ENCODE measurements at regions not wholly inside any gene's neighbourhood (a gene's known extent, or its start where the extent isn't known, plus 50 kb on each side); places are given as distances from the start of the nearest gene placed in this dataset.

GRCh38 chr11:31940371-31941037 is 129.4 kb upstream of the PAX6 start:
- Histone ChIP-seq H3K4me1 (ENCODE audit: insufficient read depth, low read length) (no peaks in the 10 kb centered on the region), H3K4me3 (ENCODE audit: low read length) (no peak overlapping the region), H3K27ac (ENCODE audit: low read depth in 1 of 2, low read length in 2 of 2) (no peak overlapping the region), H3K9me3 (ENCODE audit: control insufficient read depth in 1 of 2, insufficient read depth in 1 of 2, low read length in 2 of 2) (no peaks in the 10 kb centered on the region), H3K27me3 (ENCODE audit: control insufficient read depth in 1 of 2, insufficient read depth in 2 of 2, low read length in 2 of 2) (peaks cover 0 to 2% of the 10 kb centered on the region in 2 experiments), H3K36me3 (ENCODE audit: insufficient read depth, low read length) (no peaks in the 10 kb centered on the region)
- no peak for TF ChIP-seq CTCF (IDR thresholded peaks at IDR 0.05)
- Mint-ChIP-seq H3K4me3 (no peak overlapping the region), H3K36me3 (ENCODE audit: low read depth) (no peaks in the 10 kb centered on the region), H3K4me1 (ENCODE audit: low read depth) (no peaks in the 10 kb centered on the region), H3K9me3 (no peaks in the 10 kb centered on the region), H3K27ac (no peak overlapping the region), H3K27me3 (peaks cover 19% of the 10 kb centered on the region)
- no peak for ATAC-seq (ENCODE audit: poor library complexity)
- intact Hi-C loops (cut with DNase I, micrococcal nuclease) = no loop called here
- CTCF ChIA-PET = no interaction called here
- POLR2A ChIA-PET = no interaction called here
- no peak for DNase-seq

GRCh38 chr11:31939004-31939403 is 127.9 kb upstream of the PAX6 start:
- POLR2A ChIA-PET = no interaction called here

GRCh38 chr11:31936312-31936711 is 125.2 kb upstream of the PAX6 start:
- Histone ChIP-seq H3K9me3 (ENCODE audit: control insufficient read depth in 1 of 2, insufficient read depth in 1 of 2, low read length in 2 of 2) (no peaks in the 10 kb centered on the region), H3K36me3 (ENCODE audit: insufficient read depth, low read length) (no peaks in the 10 kb centered on the region), H3K27me3 (ENCODE audit: control insufficient read depth in 1 of 2, insufficient read depth in 2 of 2, low read length in 2 of 2) (peaks cover 0 to 5% of the 10 kb centered on the region in 2 experiments), H3K27ac (ENCODE audit: low read depth in 1 of 2, low read length in 2 of 2) (no peak overlapping the region), H3K4me1 (ENCODE audit: insufficient read depth, low read length) (no peaks in the 10 kb centered on the region), H3K4me3 (ENCODE audit: low read length) (no peak overlapping the region)
- no peak overlapping the region for H3K27ac Mint-ChIP-seq
- DNase-seq (no peak), ATAC-seq (ENCODE audit: poor library complexity) (no peak)
- no peaks in the 10 kb centered on the region for H3K4me1 Mint-ChIP-seq (ENCODE audit: low read depth)
- intact Hi-C loops (cut with DNase I, micrococcal nuclease) = no loop called here
- no peak for TF ChIP-seq CTCF (IDR thresholded peaks at IDR 0.05)
- H3K9me3 Mint-ChIP-seq = no peaks in the 10 kb centered on the region
- peaks cover 41% of the 10 kb centered on the region for H3K27me3 Mint-ChIP-seq
- CTCF ChIA-PET = no interaction called here
- H3K4me3 Mint-ChIP-seq = no peak overlapping the region
- POLR2A ChIA-PET = no interaction called here
- no peaks in the 10 kb centered on the region for H3K36me3 Mint-ChIP-seq (ENCODE audit: low read depth)

More at GRCh38 chr11:31939004-31939403, 127.9 kb upstream of the PAX6 start:
- H3K9me3 ChIP-seq (ENCODE audit: control insufficient read depth in 1 of 2, insufficient read depth in 1 of 2, low read length in 2 of 2) = no peaks in the 10 kb centered on the region
- TF ChIP-seq CTCF (IDR thresholded peaks at IDR 0.05) = no peak
- peaks cover 24% of the 10 kb centered on the region for H3K27me3 Mint-ChIP-seq
- H3K4me3 ChIP-seq (ENCODE audit: low read length) = no peak overlapping the region
- no peak for DNase-seq
- intact Hi-C loops (cut with DNase I, micrococcal nuclease) = no loop called here
- no peak overlapping the region for H3K27ac ChIP-seq (ENCODE audit: low read depth in 1 of 2, low read length in 2 of 2)
- ATAC-seq (ENCODE audit: poor library complexity) = no peak
- CTCF ChIA-PET = no interaction called here
- H3K9me3 Mint-ChIP-seq = no peaks in the 10 kb centered on the region
- no peaks in the 10 kb centered on the region for H3K36me3 ChIP-seq (ENCODE audit: insufficient read depth, low read length)
- no peaks in the 10 kb centered on the region for H3K36me3 Mint-ChIP-seq (ENCODE audit: low read depth)
- no peak overlapping the region for H3K4me3 Mint-ChIP-seq
- H3K27ac Mint-ChIP-seq = no peak overlapping the region
- H3K4me1 Mint-ChIP-seq (ENCODE audit: low read depth) = no peaks in the 10 kb centered on the region
- peaks cover 0 to 2% of the 10 kb centered on the region in 2 experiments for H3K27me3 ChIP-seq (ENCODE audit: control insufficient read depth in 1 of 2, insufficient read depth in 2 of 2, low read length in 2 of 2)
- H3K4me1 ChIP-seq (ENCODE audit: insufficient read depth, low read length) = no peaks in the 10 kb centered on the region

Measured in CD4-positive, alpha-beta T cell (primary cell).